ENCODE measurements at regions not wholly inside any gene's neighbourhood (a gene's known extent, or its start where the extent isn't known, plus 50 kb on each side); places are given as distances from the start of the nearest gene placed in this dataset.

DNA sequence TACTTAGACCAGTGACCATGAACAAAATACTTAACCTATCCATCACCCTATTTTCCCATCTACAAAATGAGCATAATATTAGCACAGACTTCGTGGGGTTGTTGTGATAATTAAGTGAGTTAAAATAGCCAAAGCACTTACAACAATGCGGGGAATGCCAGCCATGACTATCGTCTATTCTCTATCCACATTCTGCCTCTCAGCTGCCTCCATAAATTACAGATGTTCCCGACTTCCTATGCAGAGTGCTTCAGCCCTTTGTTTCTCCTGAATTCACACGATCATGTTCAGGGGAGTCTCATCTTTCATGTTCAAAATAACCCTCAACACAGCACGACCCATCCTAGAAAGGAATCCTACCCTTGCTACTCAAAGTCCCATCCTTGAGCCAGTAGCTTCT is 211.6 kb downstream of the EN1 start:
- TF ChIP-seq, protein P1, sequence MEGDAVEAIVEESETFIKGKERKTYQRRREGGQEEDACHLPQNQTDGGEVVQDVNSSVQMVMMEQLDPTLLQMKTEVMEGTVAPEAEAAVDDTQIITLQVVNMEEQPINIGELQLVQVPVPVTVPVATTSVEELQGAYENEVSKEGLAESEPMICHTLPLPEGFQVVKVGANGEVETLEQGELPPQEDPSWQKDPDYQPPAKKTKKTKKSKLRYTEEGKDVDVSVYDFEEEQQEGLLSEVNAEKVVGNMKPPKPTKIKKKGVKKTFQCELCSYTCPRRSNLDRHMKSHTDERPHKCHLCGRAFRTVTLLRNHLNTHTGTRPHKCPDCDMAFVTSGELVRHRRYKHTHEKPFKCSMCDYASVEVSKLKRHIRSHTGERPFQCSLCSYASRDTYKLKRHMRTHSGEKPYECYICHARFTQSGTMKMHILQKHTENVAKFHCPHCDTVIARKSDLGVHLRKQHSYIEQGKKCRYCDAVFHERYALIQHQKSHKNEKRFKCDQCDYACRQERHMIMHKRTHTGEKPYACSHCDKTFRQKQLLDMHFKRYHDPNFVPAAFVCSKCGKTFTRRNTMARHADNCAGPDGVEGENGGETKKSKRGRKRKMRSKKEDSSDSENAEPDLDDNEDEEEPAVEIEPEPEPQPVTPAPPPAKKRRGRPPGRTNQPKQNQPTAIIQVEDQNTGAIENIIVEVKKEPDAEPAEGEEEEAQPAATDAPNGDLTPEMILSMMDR (IDR thresholded peaks at IDR 0.05): no peak
- no peak for TF ChIP-seq POLR2A (IDR thresholded peaks at IDR 0.05)
